ENCODE measurements at regions not wholly inside any gene's neighbourhood (a gene's known extent, or its start where the extent isn't known, plus 50 kb on each side); places are given as distances from the start of the nearest gene placed in this dataset.
A peak's percentile ranks its signal among the peaks of the same experiment; 100 is the strongest.
"Not testable (repeated sequence)": the region's sequence is repeated elsewhere in the genome, so short reads cannot be mapped to it uniquely, and the experiment has no call there.

DNA sequence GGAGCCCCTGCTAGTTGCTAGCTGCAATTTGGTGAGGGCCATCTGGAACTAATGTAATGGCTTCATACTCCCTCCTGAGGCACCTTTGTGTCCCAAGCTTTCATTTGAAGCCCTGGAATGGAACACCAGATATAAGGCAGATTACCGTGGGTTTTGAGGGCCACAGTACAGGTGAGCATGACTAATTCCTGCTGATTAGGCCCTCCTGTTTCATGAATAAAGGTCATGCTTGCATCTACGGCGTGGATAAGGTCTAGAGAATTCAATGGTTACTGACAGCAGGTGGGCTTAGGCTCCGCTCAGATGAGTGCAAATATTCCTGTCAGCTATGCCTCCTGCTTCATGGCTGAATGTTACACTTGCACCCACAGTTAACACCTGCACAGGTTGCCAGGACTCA, 495.4 kb downstream of the NAP1L3 start:
- Mint-ChIP-seq H3K27me3 (no peaks in the 10 kb centered on the region), H3K4me3 (no peak overlapping the region), H3K27ac (no peak overlapping the region), H3K4me1 (ENCODE audit: unreplicated experiment) (no peaks in the 10 kb centered on the region), H3K9me3 (peaks cover 5% of the 10 kb centered on the region), H3K36me3 (no peaks in the 10 kb centered on the region)
- DNase-seq (ENCODE audit: extremely low spot score, unreplicated experiment), result no peak
- TF ChIP-seq, protein P1, sequence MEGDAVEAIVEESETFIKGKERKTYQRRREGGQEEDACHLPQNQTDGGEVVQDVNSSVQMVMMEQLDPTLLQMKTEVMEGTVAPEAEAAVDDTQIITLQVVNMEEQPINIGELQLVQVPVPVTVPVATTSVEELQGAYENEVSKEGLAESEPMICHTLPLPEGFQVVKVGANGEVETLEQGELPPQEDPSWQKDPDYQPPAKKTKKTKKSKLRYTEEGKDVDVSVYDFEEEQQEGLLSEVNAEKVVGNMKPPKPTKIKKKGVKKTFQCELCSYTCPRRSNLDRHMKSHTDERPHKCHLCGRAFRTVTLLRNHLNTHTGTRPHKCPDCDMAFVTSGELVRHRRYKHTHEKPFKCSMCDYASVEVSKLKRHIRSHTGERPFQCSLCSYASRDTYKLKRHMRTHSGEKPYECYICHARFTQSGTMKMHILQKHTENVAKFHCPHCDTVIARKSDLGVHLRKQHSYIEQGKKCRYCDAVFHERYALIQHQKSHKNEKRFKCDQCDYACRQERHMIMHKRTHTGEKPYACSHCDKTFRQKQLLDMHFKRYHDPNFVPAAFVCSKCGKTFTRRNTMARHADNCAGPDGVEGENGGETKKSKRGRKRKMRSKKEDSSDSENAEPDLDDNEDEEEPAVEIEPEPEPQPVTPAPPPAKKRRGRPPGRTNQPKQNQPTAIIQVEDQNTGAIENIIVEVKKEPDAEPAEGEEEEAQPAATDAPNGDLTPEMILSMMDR (conservative IDR thresholded peaks at IDR 0.05), result no peak

GRCh38 chrX:93169771-93170170, 503.6 kb downstream of the NAP1L3 start:
- H3K9me3 Mint-ChIP-seq, result peaks cover 4% of the 10 kb centered on the region
- no peak overlapping the region for H3K4me3 Mint-ChIP-seq

GRCh38 chrX:93120805-93121204, 552.6 kb downstream of the NAP1L3 start:
- H3K27ac Mint-ChIP-seq, result no peak overlapping the region
- TF ChIP-seq, protein P1 (conservative IDR thresholded peaks at IDR 0.05), result no peak

More at GRCh38 chrX:93169771-93170170, 503.6 kb downstream of the NAP1L3 start:
- no peak for DNase-seq (ENCODE audit: extremely low spot score, unreplicated experiment)
- no peaks in the 10 kb centered on the region for H3K36me3 Mint-ChIP-seq
- H3K4me1 Mint-ChIP-seq (ENCODE audit: unreplicated experiment), result no peaks in the 10 kb centered on the region
- TF ChIP-seq, protein P1 (conservative IDR thresholded peaks at IDR 0.05), result no peak
- no peak overlapping the region for H3K27ac Mint-ChIP-seq
- H3K27me3 Mint-ChIP-seq, result no peaks in the 10 kb centered on the region

DNA sequence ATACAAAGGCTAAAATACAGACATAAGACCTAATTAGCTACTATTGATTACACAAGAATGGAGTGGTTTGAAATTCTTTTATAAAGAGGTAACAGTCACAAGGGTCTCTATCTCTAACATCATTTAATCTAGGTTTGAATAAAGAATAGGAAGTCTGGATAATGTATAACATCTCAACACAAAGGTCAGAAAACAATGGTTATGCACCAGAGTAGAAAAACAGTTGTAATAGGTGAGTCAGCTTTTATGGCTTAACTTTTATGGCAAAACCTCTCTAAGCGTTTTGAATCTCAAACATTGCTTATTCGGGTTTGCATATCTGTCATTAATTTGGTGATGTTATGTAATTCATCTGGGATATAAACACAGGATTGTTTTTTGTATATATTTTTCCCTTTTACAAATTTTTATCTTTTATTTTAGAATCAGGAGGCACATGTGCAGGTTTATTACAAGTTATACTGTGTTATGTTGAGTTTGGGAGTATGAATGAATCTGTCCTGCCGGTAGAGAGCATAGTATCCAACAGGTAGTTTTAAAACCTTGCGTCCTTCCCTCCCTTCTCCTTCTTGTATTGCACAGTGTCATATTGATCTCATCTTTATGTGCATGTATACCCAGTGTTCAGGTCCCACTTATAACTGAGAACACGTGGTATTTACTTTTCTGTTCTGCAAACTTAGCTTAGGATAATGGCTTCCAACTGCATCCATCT, 569.9 kb downstream of the NAP1L3 start:
- H3K4me3 Mint-ChIP-seq; H3K27me3 Mint-ChIP-seq; DNase-seq (ENCODE audit: extremely low spot score, unreplicated experiment); H3K4me1 Mint-ChIP-seq (ENCODE audit: unreplicated experiment); H3K36me3 Mint-ChIP-seq; H3K27ac Mint-ChIP-seq; H3K9me3 Mint-ChIP-seq: not testable (repeated sequence)

More at GRCh38 chrX:93120805-93121204, 552.6 kb downstream of the NAP1L3 start:
- H3K4me1 Mint-ChIP-seq (ENCODE audit: unreplicated experiment), result no peaks in the 10 kb centered on the region
- no peaks in the 10 kb centered on the region for H3K27me3 Mint-ChIP-seq
- no peaks in the 10 kb centered on the region for H3K36me3 Mint-ChIP-seq
- no peaks in the 10 kb centered on the region for H3K9me3 Mint-ChIP-seq
- DNase-seq (ENCODE audit: extremely low spot score, unreplicated experiment), result no peak
- H3K4me3 Mint-ChIP-seq, result no peak overlapping the region

DNA sequence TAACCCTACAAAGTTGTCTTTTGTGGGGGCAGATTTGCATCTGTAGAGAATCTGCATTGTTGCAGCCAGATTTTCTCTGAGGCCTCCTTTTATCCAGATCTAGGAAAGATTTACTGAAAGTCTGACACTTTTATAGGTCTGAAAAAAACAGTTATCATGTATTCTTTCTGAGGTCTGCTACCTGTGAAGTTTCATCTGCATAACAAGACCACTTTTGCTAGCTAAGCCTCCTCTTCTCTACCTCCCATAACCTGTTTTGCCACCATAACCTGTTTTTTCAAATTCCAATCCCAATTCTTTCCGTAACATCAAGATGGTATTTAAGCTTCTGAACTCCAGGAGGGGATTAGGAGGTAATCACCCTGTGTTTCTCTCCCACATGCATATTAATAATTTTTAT, 577.8 kb downstream of the NAP1L3 start:
- Mint-ChIP-seq H3K4me3 (peak overlapping the region; percentile 33), H3K27ac (peak overlapping the region; percentile 65)
- H3K36me3 Mint-ChIP-seq; H3K9me3 Mint-ChIP-seq; DNase-seq (ENCODE audit: extremely low spot score, unreplicated experiment); H3K4me1 Mint-ChIP-seq (ENCODE audit: unreplicated experiment); H3K27me3 Mint-ChIP-seq: not testable (repeated sequence)

GRCh38 chrX:93078906-93079305, 594.5 kb downstream of the NAP1L3 start:
- H3K27ac Mint-ChIP-seq; H3K4me3 Mint-ChIP-seq; H3K4me1 Mint-ChIP-seq (ENCODE audit: unreplicated experiment); DNase-seq (ENCODE audit: extremely low spot score, unreplicated experiment); H3K9me3 Mint-ChIP-seq; H3K27me3 Mint-ChIP-seq; H3K36me3 Mint-ChIP-seq: not testable (repeated sequence)

DNA sequence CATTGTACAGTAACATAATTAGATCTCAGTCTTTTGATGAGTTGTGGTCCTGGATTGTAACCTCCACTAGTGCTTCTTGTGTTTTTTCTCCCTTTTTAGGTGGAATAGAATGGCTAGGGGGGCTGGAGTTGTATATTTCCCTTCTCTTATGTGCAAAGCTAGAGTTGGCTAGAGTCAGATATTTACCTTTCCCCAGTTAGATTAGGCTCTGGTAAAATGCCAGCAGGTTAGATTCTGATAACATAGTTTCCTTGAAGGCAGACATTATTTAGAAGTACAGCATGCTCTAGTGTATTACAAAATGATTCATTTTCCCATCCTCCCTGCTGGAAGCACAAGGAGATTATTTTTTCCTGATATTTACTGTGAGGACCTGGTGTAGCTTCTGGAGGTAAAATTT, 618.1 kb downstream of the NAP1L3 start:
- not testable (repeated sequence) for H3K9me3 Mint-ChIP-seq; DNase-seq (ENCODE audit: extremely low spot score, unreplicated experiment); H3K4me1 Mint-ChIP-seq (ENCODE audit: unreplicated experiment); H3K36me3 Mint-ChIP-seq; H3K27ac Mint-ChIP-seq; H3K4me3 Mint-ChIP-seq; H3K27me3 Mint-ChIP-seq

- H3K4me1 Mint-ChIP-seq (ENCODE audit: unreplicated experiment); H3K27ac Mint-ChIP-seq; H3K9me3 Mint-ChIP-seq; H3K36me3 Mint-ChIP-seq; H3K27me3 Mint-ChIP-seq; H3K4me3 Mint-ChIP-seq; DNase-seq (ENCODE audit: extremely low spot score, unreplicated experiment): not testable (repeated sequence)
Measured at GRCh38 chrX:93019841-93020240, 653.5 kb downstream of the NAP1L3 start.

DNA sequence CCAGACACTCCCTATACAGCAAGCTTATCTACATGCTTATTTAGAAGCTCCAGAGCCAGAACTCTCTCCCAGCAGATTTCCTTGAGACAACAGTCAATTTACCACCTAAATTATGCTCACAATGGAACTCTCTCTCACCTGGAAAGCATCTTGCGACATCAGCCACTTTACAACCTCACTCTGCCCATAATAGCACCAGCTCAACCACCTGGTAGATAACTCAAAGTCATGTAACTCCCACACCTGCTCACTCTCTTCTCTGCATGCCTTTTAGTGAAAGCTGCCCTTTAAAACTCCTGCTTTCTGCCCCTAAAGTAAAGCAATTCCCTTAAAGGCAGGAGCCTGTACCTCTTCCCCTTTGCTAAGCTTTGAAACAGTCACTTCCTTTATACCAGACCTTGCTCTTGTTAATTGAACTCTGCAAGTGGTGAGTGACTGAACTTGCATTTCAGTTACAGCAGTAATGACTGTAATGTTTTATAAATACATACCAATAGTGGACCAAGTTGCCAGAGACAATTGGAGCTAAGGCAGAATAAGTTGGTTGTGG, 658.8 kb downstream of the NAP1L3 start:
- H3K4me3 Mint-ChIP-seq; H3K4me1 Mint-ChIP-seq (ENCODE audit: unreplicated experiment); H3K9me3 Mint-ChIP-seq; H3K27me3 Mint-ChIP-seq; H3K36me3 Mint-ChIP-seq; DNase-seq (ENCODE audit: extremely low spot score, unreplicated experiment): not testable (repeated sequence)
- H3K27ac Mint-ChIP-seq, result peak overlapping the region; percentile 2
